Tibial artery (tissue), 4 donors: ENCODE measurements at regions not wholly inside any gene's neighbourhood (a gene's known extent, or its start where the extent isn't known, plus 50 kb on each side); places are given as distances from the start of the nearest gene placed in this dataset.

ENCODE experiments used
- DNase-seq, 2 donors: peaks; one replicate each; pipeline ENCODE4 v3.0.0-alpha.2; 2019
- H3K27ac ChIP-seq, 2 donors: fragments of 200-600 bp; sonication (generic) in 1 of 2; 1 replicate in 1 of 2; 2 replicates in 1 of 2; pipeline ENCODE4 v1.5.1; 2018 to 2019; ENCODE audit warnings: mild to moderate bottlenecking in 1 of 2
- H3K27me3 ChIP-seq, 2 donors: fragments of 200-600 bp; sonication (generic) in 1 of 2; one replicate each; pipeline versions ENCODE4 v1.5.1 to v1.6.0; 2016 to 2019
- H3K36me3 ChIP-seq, 3 donors: fragments of 200-600 bp; sonication (generic) in 2 of 3; one replicate each; pipeline ENCODE4 v1.5.1; 2016 to 2019; ENCODE audit warnings: mild to moderate bottlenecking in 2 of 3
- H3K4me1 ChIP-seq, 4 donors: fragments of 200-600 bp; sonication (generic) in 2 of 4; 1 replicate in 3 of 4; 2 replicates in 1 of 4; pipeline ENCODE4 v1.5.1; 2016 to 2019
- H3K4me3 ChIP-seq, 2 donors: fragments of 200-600 bp; sonication (generic) in 1 of 2; 1 replicate in 1 of 2; 2 replicates in 1 of 2; pipeline ENCODE4 v1.5.1; 2018 to 2019; ENCODE audit warnings: mild to moderate bottlenecking in 2 of 2
- H3K9me3 ChIP-seq, 3 donors: fragments of 200-600 bp; sonication (generic) in 1 of 3; one replicate each; pipeline ENCODE4 v1.5.1; 2016 to 2019
- intact Hi-C: fragments of 100-400 bp; cut with DNase I; formaldehyde crosslinking; loops from one replicate; pipeline ENCODE4 v1.15.0; 2023; ENCODE audit warnings: low total_unique reads
- TF ChIP-seq, protein P1 (sequence below), 2 experiments: fragments of 200-600 bp in 1 of 2; fragments of 450-650 bp in 1 of 2; IDR thresholded peaks; one replicate each; pipeline ENCODE4 v1.5.1; 2017 to 2019; ENCODE audit warnings: antibody characterized with exemption in 2 of 2, mild to moderate bottlenecking in 1 of 2, moderate library complexity in 1 of 2

GRCh38 chr2:2793925-2794560, 463.0 kb upstream of the MYT1L start:
- Histone ChIP-seq H3K36me3 (no peaks in the 10 kb centered on the region), H3K4me1 (no peaks in the 10 kb centered on the region), H3K4me3 (no peak overlapping the region), H3K9me3 (no peaks in the 10 kb centered on the region), H3K27me3 (peaks cover 0 to 3% of the 10 kb centered on the region in 2 donors), H3K27ac (no peak overlapping the region)
- intact Hi-C loops = no loop called here
- TF ChIP-seq, protein P1, sequence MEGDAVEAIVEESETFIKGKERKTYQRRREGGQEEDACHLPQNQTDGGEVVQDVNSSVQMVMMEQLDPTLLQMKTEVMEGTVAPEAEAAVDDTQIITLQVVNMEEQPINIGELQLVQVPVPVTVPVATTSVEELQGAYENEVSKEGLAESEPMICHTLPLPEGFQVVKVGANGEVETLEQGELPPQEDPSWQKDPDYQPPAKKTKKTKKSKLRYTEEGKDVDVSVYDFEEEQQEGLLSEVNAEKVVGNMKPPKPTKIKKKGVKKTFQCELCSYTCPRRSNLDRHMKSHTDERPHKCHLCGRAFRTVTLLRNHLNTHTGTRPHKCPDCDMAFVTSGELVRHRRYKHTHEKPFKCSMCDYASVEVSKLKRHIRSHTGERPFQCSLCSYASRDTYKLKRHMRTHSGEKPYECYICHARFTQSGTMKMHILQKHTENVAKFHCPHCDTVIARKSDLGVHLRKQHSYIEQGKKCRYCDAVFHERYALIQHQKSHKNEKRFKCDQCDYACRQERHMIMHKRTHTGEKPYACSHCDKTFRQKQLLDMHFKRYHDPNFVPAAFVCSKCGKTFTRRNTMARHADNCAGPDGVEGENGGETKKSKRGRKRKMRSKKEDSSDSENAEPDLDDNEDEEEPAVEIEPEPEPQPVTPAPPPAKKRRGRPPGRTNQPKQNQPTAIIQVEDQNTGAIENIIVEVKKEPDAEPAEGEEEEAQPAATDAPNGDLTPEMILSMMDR (IDR thresholded peaks at IDR 0.05) = no peak
- DNase-seq = peak in 1 of 2 donors; percentile 32

- TF ChIP-seq, protein P1 (IDR thresholded peaks at IDR 0.05) = no peak
- intact Hi-C loops = no loop called here
- no peak overlapping the region for H3K27ac ChIP-seq
- DNase-seq = peak in 1 of 2 donors; percentile 48
- peaks cover 0 to 3% of the 10 kb centered on the region in 2 donors for H3K27me3 ChIP-seq
- H3K36me3 ChIP-seq = no peaks in the 10 kb centered on the region
- no peaks in the 10 kb centered on the region for H3K4me1 ChIP-seq
- H3K4me3 ChIP-seq = no peak overlapping the region
- H3K9me3 ChIP-seq = no peaks in the 10 kb centered on the region
Measured at GRCh38 chr2:2793514-2793913, 462.4 kb upstream of the MYT1L start.

DNA sequence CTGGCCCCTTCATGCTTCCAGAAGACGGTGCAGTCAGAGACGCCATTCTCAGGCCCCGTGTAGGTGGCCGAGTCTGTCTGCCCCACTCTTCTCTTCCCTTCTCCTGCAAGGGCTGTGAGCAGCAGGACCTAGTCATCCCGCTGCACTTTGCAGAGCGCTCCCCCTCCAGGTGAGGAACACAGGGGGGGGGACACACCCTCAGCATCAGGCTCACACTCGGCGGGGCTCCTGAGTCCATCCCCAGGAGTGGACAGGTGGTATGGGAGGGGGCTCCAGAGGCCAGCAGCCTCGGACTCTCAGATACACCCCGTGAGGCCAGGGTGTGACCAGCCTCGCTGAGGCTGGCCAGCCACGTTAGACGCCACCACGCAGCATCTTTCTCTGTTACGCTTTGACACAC, 460.5 kb upstream of the MYT1L start:
- peak in 1 of 2 donors; percentile 39 for DNase-seq
- Histone ChIP-seq H3K4me3 (no peak overlapping the region), H3K9me3 (no peaks in the 10 kb centered on the region), H3K27ac (no peak overlapping the region), H3K36me3 (no peaks in the 10 kb centered on the region), H3K27me3 (peaks cover 0 to 3% of the 10 kb centered on the region in 2 donors), H3K4me1 (no peaks in the 10 kb centered on the region)
- intact Hi-C loops = no loop called here
- TF ChIP-seq, protein P1 (IDR thresholded peaks at IDR 0.05) = no peak

DNA sequence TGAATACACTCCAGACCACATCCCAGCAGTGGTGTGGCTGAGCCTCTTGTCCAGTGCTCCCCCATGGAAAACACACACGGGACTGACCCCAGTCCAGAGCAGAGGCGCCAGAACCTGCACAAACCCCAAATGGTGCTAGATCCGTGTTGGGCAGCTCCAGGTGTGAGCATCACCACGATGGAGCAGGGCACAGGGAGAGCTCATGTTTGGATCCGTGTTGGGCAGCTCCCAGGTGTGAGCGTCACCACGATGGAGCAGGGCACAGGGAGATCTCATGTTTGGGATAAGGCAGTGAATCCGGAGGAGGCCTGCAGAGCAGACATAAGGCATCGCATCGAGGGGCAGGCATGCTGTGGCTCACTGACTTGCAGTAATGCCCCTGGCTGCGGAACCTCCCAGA, 460.0 kb upstream of the MYT1L start:
- H3K27me3 ChIP-seq = peaks cover 0 to 3% of the 10 kb centered on the region in 2 donors
- intact Hi-C loops = no loop called here
- TF ChIP-seq, protein P1 (IDR thresholded peaks at IDR 0.05) = no peak

GRCh38 chr2:2788076-2788475, 457.0 kb upstream of the MYT1L start:
- Histone ChIP-seq H3K4me3 (no peak overlapping the region), H3K36me3 (no peaks in the 10 kb centered on the region), H3K27me3 (peaks cover 0 to 10% of the 10 kb centered on the region in 2 donors), H3K27ac (no peak overlapping the region), H3K9me3 (no peaks in the 10 kb centered on the region), H3K4me1 (no peaks in the 10 kb centered on the region)
- TF ChIP-seq, protein P1 (IDR thresholded peaks at IDR 0.05) = no peak
- peak in 1 of 2 donors; percentile 16 for DNase-seq
- intact Hi-C loops = no loop called here

More for the DNA sequence above, 460.0 kb upstream of the MYT1L start:
- DNase-seq = peak in 1 of 2 donors; percentile 45
- Histone ChIP-seq H3K4me3 (no peak overlapping the region), H3K27ac (no peak overlapping the region), H3K36me3 (no peaks in the 10 kb centered on the region), H3K9me3 (no peaks in the 10 kb centered on the region), H3K4me1 (no peaks in the 10 kb centered on the region)
